ENCODE measurements at regions not wholly inside any gene's neighbourhood (a gene's known extent, or its start where the extent isn't known, plus 50 kb on each side); places are given as distances from the start of the nearest gene placed in this dataset.

DNA sequence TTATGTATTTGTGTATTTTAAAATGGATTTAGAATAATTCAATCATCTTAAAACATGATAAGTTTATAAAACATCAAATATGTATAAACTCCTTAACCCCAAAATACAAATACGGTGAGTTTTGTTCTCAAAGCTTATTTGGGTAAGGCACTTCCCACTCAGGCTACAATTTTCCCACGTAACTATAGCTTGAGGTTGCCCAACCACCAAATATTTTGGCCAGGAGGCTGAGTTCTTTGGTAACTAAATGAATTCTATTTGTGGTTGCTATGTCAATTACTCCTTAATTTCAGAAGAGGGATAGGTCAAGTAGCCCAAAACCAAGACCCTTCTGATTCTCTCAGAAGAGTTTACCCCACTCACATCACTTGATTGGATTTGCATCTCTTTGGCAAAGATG lies 70.4 kb downstream of the MYL12B start:
- Histone ChIP-seq H3K9me3 (ENCODE audit: insufficient read depth, low read depth, low read length) (no peaks in the 10 kb centered on the region), H2BK12ac (ENCODE audit: low read length) (no peak overlapping the region), H4K91ac (ENCODE audit: low read depth, low read length) (no peak overlapping the region), H3K4me2 (ENCODE audit: low read length) (no peak overlapping the region), H3K18ac (ENCODE audit: low read length) (no peak overlapping the region), H3K79me1 (ENCODE audit: low read length) (peaks cover 19% of the 10 kb centered on the region), H4K8ac (ENCODE audit: low read depth, low read length) (no peak overlapping the region), H3K79me2 (ENCODE audit: control insufficient read depth, insufficient read depth, low read length, poor library complexity) (no peaks in the 10 kb centered on the region), H2BK120ac (ENCODE audit: insufficient read depth, low read length, poor library complexity) (no peak overlapping the region), H3K4me1 (ENCODE audit: control insufficient read depth in 1 of 2, insufficient read depth in 2 of 2, low read length in 2 of 2) (peaks cover 16 to 22% of the 10 kb centered on the region in 2 experiments), H2BK5ac (ENCODE audit: low read depth, low read length, poor library complexity) (no peak overlapping the region), H3K27me3 (ENCODE audit: insufficient read depth, low read length) (no peaks in the 10 kb centered on the region), H3K4me3 (ENCODE audit: low read depth, low read length) (no peak overlapping the region), H3K36me3 (ENCODE audit: control insufficient read depth in 1 of 2, insufficient read depth in 2 of 2, low read length in 2 of 2) (no peaks in the 10 kb centered on the region), H3K4ac (ENCODE audit: low read depth, low read length) (no peak overlapping the region), H3K9ac (ENCODE audit: low read length) (no peak overlapping the region), H3K23ac (ENCODE audit: low read length) (no peak overlapping the region), H3K14ac (ENCODE audit: low read length) (no peak overlapping the region), H2AK5ac (ENCODE audit: low read length) (no peak overlapping the region), H3K27ac (ENCODE audit: low read depth, low read length) (no peak overlapping the region), H2AFZ (ENCODE audit: insufficient read depth, low read length, poor library complexity) (no peak overlapping the region), H4K12ac (ENCODE audit: low read depth, low read length) (no peak overlapping the region)
- DNase-seq, result peak in 1 of 2 donors; percentile 73
- WGBS (ENCODE audit: extremely low coverage, insufficient coverage, insufficient read length), result no CpG with 5 or more reads among the region's 2 CpGs

DNA sequence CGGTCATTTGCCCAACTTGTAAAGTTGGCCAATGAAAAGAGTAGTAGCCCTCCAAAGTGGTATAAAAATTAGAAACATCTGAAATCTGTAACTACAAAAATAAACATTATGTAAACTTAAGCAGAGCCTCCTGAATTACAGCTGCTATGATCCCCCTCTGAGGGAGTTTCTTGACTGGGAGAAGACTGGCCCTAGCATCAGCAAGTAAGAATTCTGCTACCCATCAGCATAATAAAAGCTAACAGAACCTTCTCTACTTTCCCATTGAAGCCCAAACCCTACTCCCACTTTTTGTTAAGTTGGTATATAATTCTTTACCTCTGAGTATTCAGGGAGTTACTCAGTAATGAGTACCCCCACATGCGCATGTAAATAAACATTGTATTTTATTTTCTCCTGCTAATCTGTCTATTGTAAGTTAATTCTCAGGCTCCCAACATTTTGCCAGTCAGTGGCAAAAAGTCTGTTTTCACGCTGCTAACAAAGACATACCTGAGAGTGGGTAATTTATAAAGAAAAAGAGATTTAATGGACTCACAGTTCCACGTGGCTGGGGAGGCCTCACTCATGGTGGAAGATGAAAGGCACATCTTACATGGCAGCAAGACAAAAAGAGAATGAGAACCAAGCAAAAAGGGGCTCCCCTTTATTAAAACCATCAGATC lies 71.3 kb downstream of the MYL12B start:
- no peak overlapping the region for H3K14ac ChIP-seq (ENCODE audit: low read length)
- WGBS (ENCODE audit: extremely low coverage, insufficient coverage, insufficient read length), result no CpG with 5 or more reads among the region's 4 CpGs
- no peak for DNase-seq
- no peaks in the 10 kb centered on the region for H3K36me3 ChIP-seq (ENCODE audit: control insufficient read depth in 1 of 2, insufficient read depth in 2 of 2, low read length in 2 of 2)
- H3K27ac ChIP-seq (ENCODE audit: low read depth, low read length), result no peak overlapping the region
- H3K4ac ChIP-seq (ENCODE audit: low read depth, low read length), result no peak overlapping the region
- no peak overlapping the region for H4K91ac ChIP-seq (ENCODE audit: low read depth, low read length)
- H2BK5ac ChIP-seq (ENCODE audit: low read depth, low read length, poor library complexity), result no peak overlapping the region
- peaks cover 19% of the 10 kb centered on the region for H3K79me1 ChIP-seq (ENCODE audit: low read length)
- peaks cover 16 to 22% of the 10 kb centered on the region in 2 experiments for H3K4me1 ChIP-seq (ENCODE audit: control insufficient read depth in 1 of 2, insufficient read depth in 2 of 2, low read length in 2 of 2)
- H2AK5ac ChIP-seq (ENCODE audit: low read length), result no peak overlapping the region
- H3K23ac ChIP-seq (ENCODE audit: low read length), result no peak overlapping the region
- no peaks in the 10 kb centered on the region for H3K9me3 ChIP-seq (ENCODE audit: insufficient read depth, low read depth, low read length)
- no peak overlapping the region for H3K4me3 ChIP-seq (ENCODE audit: low read depth, low read length)
- H3K4me2 ChIP-seq (ENCODE audit: low read length), result no peak overlapping the region
- H3K9ac ChIP-seq (ENCODE audit: low read length), result no peak overlapping the region
- H2BK12ac ChIP-seq (ENCODE audit: low read length), result no peak overlapping the region
- no peaks in the 10 kb centered on the region for H3K79me2 ChIP-seq (ENCODE audit: control insufficient read depth, insufficient read depth, low read length, poor library complexity)
- no peak overlapping the region for H2AFZ ChIP-seq (ENCODE audit: insufficient read depth, low read length, poor library complexity)
- no peaks in the 10 kb centered on the region for H3K27me3 ChIP-seq (ENCODE audit: insufficient read depth, low read length)
- H3K18ac ChIP-seq (ENCODE audit: low read length), result no peak overlapping the region
- H4K8ac ChIP-seq (ENCODE audit: low read depth, low read length), result no peak overlapping the region
- no peak overlapping the region for H2BK120ac ChIP-seq (ENCODE audit: insufficient read depth, low read length, poor library complexity)
- H4K12ac ChIP-seq (ENCODE audit: low read depth, low read length), result no peak overlapping the region

DNA sequence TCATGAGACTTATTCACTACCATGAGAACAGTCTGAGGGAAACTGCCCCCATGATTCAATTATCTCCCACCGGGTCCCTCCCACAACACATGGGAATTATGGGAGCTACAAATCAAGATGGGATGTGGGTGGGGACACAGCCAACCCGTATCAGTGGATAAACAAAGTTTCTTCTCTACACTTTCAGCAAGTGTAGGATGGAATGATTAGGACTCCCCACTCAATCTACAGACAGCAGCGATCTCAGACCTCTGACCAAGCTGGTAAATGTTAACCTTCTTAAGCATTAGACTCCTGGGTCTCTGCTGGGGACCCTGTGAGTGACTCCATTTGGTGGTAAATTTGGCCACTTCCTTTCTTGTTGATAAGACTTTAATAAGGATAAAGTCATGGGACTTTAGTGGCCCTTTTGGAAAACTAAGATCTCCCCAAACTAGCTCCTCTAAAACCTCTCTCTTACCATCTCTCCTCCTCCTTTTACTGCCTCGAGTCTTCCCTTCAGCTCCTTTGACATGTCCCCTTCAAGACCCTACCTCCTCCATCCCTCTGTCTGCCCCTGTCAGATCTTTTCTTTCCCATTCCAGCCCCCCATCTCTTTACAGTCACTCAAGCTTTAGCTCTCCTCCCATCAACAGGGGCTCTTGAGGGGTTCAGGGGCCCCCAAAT lies 71.9 kb downstream of the MYL12B start:
- no peak overlapping the region for H3K4ac ChIP-seq (ENCODE audit: low read depth, low read length)
- no peaks in the 10 kb centered on the region for H3K9me3 ChIP-seq (ENCODE audit: insufficient read depth, low read depth, low read length)
- no peak overlapping the region for H3K4me3 ChIP-seq (ENCODE audit: low read depth, low read length)
- peak overlapping the region; percentile 95 for H2AK5ac ChIP-seq (ENCODE audit: low read length)
- peak overlapping the region; percentile 84 for H2BK12ac ChIP-seq (ENCODE audit: low read length)
- no peak overlapping the region for H2BK5ac ChIP-seq (ENCODE audit: low read depth, low read length, poor library complexity)
- no peak for DNase-seq
- peaks cover 15 to 21% of the 10 kb centered on the region in 2 experiments for H3K4me1 ChIP-seq (ENCODE audit: control insufficient read depth in 1 of 2, insufficient read depth in 2 of 2, low read length in 2 of 2)
- no peak overlapping the region for H4K8ac ChIP-seq (ENCODE audit: low read depth, low read length)
- H3K4me2 ChIP-seq (ENCODE audit: low read length), result no peak overlapping the region
- H3K18ac ChIP-seq (ENCODE audit: low read length), result no peak overlapping the region
- H3K79me1 ChIP-seq (ENCODE audit: low read length), result peaks cover 17% of the 10 kb centered on the region
- no peak overlapping the region for H4K91ac ChIP-seq (ENCODE audit: low read depth, low read length)
- H2AFZ ChIP-seq (ENCODE audit: insufficient read depth, low read length, poor library complexity), result no peak overlapping the region
- H3K27me3 ChIP-seq (ENCODE audit: insufficient read depth, low read length), result no peaks in the 10 kb centered on the region
- no peak overlapping the region for H3K14ac ChIP-seq (ENCODE audit: low read length)
- no CpG with 5 or more reads among the region's 4 CpGs for WGBS (ENCODE audit: extremely low coverage, insufficient coverage, insufficient read length)
- no peak overlapping the region for H3K23ac ChIP-seq (ENCODE audit: low read length)
- no peak overlapping the region for H4K12ac ChIP-seq (ENCODE audit: low read depth, low read length)
- no peaks in the 10 kb centered on the region for H3K36me3 ChIP-seq (ENCODE audit: control insufficient read depth in 1 of 2, insufficient read depth in 2 of 2, low read length in 2 of 2)
- H3K9ac ChIP-seq (ENCODE audit: low read length), result no peak overlapping the region
- H3K27ac ChIP-seq (ENCODE audit: low read depth, low read length), result no peak overlapping the region
- H3K79me2 ChIP-seq (ENCODE audit: control insufficient read depth, insufficient read depth, low read length, poor library complexity), result no peaks in the 10 kb centered on the region
- H2BK120ac ChIP-seq (ENCODE audit: insufficient read depth, low read length, poor library complexity), result no peak overlapping the region

DNA sequence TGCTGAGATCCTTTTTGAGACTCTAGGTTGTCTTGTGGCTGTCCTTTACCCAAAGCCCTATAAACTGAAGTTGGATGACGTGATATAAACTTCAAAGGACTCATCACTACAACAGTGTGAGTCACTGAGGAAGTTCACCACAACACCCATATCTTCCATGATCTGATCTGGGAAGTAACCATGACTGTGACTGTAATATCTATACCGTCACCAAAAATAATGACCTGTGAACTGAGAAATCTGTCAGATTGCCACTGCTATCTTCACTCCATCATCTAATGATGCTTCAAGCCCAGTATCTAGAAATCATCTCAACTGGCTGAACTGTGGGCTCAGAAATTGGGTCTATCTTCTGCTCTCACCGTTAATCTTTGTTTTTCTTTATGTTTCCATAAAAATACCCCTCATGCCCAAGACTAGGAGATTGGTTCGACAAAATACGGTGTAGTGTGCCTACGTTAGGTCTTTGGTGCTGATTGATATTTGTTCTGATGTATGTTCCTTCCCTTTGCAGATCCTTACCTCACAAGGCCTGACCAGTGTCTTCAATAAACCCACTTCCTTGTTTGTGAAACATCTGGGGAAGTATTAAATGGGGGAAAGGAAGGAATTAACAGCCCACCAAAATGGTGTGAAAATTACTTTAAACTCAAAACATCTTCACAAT lies 78.2 kb downstream of the MYL12B start:
- no CpG with 5 or more reads among the region's 6 CpGs for WGBS (ENCODE audit: extremely low coverage, insufficient coverage, insufficient read length)
- Histone ChIP-seq H3K4me2 (ENCODE audit: low read length) (no peak overlapping the region), H3K4ac (ENCODE audit: low read depth, low read length) (no peak overlapping the region), H3K36me3 (ENCODE audit: control insufficient read depth in 1 of 2, insufficient read depth in 2 of 2, low read length in 2 of 2) (no peaks in the 10 kb centered on the region), H3K23ac (ENCODE audit: low read length) (no peak overlapping the region), H3K79me2 (ENCODE audit: control insufficient read depth, insufficient read depth, low read length, poor library complexity) (no peaks in the 10 kb centered on the region), H3K4me3 (ENCODE audit: low read depth, low read length) (no peak overlapping the region), H2BK12ac (ENCODE audit: low read length) (no peak overlapping the region), H4K12ac (ENCODE audit: low read depth, low read length) (no peak overlapping the region), H3K27ac (ENCODE audit: low read depth, low read length) (no peak overlapping the region), H3K79me1 (ENCODE audit: low read length) (no peaks in the 10 kb centered on the region), H2AFZ (ENCODE audit: insufficient read depth, low read length, poor library complexity) (no peak overlapping the region), H3K9ac (ENCODE audit: low read length) (no peak overlapping the region), H4K8ac (ENCODE audit: low read depth, low read length) (no peak overlapping the region), H2AK5ac (ENCODE audit: low read length) (no peak overlapping the region), H3K14ac (ENCODE audit: low read length) (no peak overlapping the region), H2BK120ac (ENCODE audit: insufficient read depth, low read length, poor library complexity) (no peak overlapping the region), H3K27me3 (ENCODE audit: insufficient read depth, low read length) (no peaks in the 10 kb centered on the region), H4K91ac (ENCODE audit: low read depth, low read length) (no peak overlapping the region), H3K9me3 (ENCODE audit: insufficient read depth, low read depth, low read length) (no peaks in the 10 kb centered on the region), H3K18ac (ENCODE audit: low read length) (no peak overlapping the region), H2BK5ac (ENCODE audit: low read depth, low read length, poor library complexity) (no peak overlapping the region), H3K4me1 (ENCODE audit: control insufficient read depth in 1 of 2, insufficient read depth in 2 of 2, low read length in 2 of 2) (no peaks in the 10 kb centered on the region)
- peak in 1 of 2 donors; percentile 75 for DNase-seq
